GM19238 (cell line): ENCODE measurements at regions not wholly inside any gene's neighbourhood (a gene's known extent, or its start where the extent isn't known, plus 50 kb on each side); places are given as distances from the start of the nearest gene placed in this dataset.

Source experiments
- DNase-seq: peaks from one replicate; pipeline ENCODE4 v3.0.0; 2011; ENCODE audit warnings: low spot score; ENCODE audit not compliant: insufficient read length

GRCh38 chr13:80444240-80445015 is 103.5 kb upstream of the SPRY2 start:
- DNase-seq = no peak

- no peak for DNase-seq
Observed at GRCh38 chr13:80442609-80443008, 101.7 kb upstream of the SPRY2 start.

- no peak for DNase-seq
Observed at GRCh38 chr13:80441968-80442367, 101.0 kb upstream of the SPRY2 start.

DNA sequence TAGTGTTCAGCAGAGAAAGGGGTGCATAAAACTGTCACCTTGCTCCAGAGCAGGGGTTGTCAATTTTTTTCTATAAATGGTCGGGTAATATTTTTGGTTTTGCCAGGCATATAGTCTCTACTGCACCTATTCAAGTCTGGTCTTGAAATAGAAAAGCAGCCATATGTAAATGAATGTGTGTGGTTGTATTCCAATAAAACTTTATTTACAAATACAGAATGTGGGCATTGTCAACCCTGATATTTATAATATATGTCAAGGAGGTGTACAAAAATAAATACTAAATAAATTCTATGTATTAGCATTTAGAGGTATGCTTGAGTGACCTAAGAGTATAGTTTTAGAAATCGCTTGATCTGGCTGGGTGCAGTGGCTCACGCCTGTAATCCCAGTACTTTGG is 97.6 kb upstream of the SPRY2 start:
- no peak for DNase-seq

DNA sequence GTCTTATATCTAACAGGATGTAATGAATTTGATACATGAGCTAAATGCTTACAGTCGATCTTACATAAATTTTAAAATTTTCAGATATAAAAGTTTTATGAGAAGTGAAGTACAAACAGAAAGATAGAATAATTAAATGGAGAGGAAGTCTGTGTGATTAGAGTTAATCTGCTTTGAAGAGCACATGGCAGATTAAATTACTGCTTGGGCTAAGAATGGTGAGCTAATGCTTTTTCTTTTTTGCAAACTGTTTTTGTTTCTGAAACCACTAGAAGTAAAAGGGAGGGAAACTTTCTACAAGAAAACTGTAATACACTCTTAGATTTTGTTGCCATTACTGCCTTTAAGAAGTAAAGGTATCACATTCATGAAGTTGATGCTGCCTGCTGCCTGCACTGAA is 96.3 kb upstream of the SPRY2 start:
- DNase-seq = no peak

DNA sequence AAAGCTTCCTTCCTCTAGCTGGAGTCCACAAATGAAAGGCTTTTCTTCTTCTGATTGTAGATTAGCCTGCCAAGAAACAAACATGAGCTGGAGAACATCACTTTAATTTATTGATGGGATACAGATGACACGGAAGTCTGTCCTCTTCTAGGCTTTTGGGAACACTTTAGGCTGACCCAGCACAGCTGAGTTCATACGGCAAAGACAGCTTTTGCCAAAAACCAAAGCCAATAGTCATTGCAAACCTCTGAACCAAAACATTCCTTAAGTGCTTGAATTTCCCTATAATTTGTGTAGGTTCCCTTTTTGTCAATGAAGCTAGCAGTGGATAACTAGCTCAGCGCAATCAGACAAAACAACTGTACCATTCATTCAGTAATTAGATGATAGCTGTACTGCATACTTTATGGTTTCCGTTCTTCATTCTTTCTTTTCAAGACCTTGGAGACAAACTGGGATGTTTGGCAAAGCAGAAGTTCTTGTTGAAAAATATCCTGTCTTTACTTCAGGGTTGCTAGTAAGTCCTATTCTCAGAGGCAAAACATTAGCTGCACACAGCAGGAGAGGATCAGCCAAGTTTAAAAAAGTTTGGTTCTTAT is 95.7 kb upstream of the SPRY2 start:
- no peak for DNase-seq

DNA sequence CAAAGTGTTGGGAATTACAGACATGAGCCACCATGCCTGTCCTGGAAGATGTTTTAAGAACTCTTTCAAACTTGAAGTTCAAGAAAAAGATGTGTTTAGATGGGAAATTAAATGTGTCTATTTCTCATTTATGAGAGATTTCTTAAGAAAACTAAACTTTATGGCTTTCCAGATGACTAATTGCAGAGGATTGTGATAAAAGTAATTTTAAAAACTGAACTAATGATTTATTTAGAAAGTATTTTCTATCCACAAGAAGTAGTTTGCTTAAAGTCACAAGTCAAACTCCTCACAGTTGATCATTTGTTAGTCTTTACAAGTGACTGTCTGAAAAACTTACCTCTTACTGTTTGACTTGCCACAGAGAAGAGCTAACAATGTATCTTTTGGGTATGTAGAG is 89.6 kb upstream of the SPRY2 start:
- DNase-seq = no peak

- no peak for DNase-seq
Observed at GRCh38 chr13:80428349-80429096, 87.6 kb upstream of the SPRY2 start.

DNA sequence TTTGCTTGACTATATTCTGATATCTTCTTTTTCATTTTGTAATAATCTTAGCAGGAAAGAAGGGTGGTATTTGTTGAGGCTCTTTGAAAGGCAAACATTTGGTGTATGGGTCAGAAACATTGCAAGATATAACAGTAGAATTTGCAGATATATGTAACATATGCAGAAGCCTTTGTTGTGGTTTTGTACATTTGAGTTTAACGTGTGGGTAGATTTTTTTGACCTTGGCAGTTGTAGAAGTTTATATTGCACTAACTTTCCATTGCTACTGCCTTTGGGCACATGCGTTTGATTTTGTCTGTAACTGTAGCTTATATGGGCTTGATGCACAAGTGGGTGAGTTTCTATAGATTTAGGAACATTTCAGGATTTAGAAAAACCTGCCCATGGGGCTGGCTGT is 78.5 kb upstream of the SPRY2 start:
- DNase-seq = no peak

GRCh38 chr13:80413611-80414010 is 72.7 kb upstream of the SPRY2 start:
- no peak for DNase-seq

GRCh38 chr13:80408270-80408669 is 67.3 kb upstream of the SPRY2 start:
- no peak for DNase-seq

DNA sequence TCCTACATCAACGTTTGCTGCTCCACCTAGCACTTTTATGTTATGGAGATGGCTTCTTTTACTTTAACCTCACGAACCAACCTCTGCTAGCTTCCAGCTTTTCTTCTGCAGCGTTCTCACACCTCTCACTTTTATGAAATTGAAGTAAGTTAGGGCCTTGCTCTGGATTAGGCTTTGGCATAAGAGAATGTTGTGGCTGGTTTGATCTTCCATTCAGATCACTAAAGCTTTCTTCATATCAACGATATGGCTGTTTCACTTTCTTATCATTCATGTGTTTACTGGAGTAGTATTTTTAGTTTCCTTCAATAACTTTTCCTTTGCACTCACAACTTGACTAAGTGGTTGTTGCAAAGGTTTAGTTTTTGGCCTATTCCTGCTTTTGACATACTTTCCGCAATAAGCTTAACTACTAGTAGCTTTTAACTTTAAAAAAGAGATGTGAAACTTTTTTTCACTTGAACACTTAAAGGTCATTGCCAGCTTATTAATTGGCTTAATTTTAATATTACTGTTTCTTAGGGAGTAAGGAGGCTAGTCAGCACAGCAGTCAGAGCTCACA is 60.0 kb upstream of the SPRY2 start:
- DNase-seq = no peak

DNA sequence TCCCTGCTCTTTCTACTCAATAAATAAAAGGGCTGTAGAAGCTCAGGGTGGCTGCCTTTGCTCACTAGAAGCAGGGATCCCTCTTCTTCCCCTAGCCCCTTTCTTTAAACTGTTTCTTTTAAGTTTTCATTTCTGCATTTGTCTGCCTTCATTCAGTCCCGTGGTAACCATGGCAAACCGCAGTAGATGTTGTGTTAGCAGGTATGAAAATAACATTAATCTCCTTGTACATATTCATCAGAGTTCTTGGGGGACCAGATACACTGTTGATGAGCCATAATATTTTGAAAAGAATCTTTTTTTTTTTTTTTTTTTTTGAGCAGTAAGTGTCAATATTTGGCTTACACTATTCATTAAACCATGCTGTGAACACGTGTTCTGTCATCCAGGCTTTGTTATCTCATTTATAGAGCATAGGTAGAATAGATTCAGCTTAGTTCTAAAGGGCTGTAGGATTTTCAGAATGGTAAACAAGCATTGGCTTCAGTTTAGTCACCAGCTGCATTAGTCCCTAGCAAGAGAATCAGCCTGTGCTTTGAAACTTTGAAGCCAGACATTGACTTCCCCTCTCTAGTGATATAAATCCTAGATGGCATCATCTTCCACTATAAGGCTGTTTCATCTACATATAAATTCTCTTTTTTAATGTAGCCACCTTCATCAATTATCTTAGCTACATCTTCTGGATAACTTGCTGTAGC is 59.4 kb upstream of the SPRY2 start:
- no peak for DNase-seq

- DNase-seq = no peak
Observed at GRCh38 chr13:80399340-80400163, 58.6 kb upstream of the SPRY2 start.
